TTC549 (cell line): ENCODE measurements at regions not wholly inside any gene's neighbourhood (a gene's known extent, or its start where the extent isn't known, plus 50 kb on each side); places are given as distances from the start of the nearest gene placed in this dataset.

Source experiments
- FAIRE-seq: peaks from 2 replicates; lab custom pipeline; 2012; peaks lifted over from hg19 to GRCh38; lab: Jason Lieb, UNC

GRCh38 chr2:128638341-128639119, 319.9 kb upstream of the HS6ST1 start:
- FAIRE-seq = no peak

GRCh38 chr2:128639120-128639477, 320.4 kb upstream of the HS6ST1 start:
- no peak for FAIRE-seq

GRCh38 chr2:128639693-128640092, 321.0 kb upstream of the HS6ST1 start:
- FAIRE-seq = no peak

- FAIRE-seq = no peak
Measured at GRCh38 chr2:128640166-128640844, 321.6 kb upstream of the HS6ST1 start.

GRCh38 chr2:128640845-128641360, 322.2 kb upstream of the HS6ST1 start:
- no peak for FAIRE-seq

- no peak for FAIRE-seq
Measured at GRCh38 chr2:128641421-128642080, 322.9 kb upstream of the HS6ST1 start.

GRCh38 chr2:128642316-128642715, 323.6 kb upstream of the HS6ST1 start:
- FAIRE-seq = no peak

GRCh38 chr2:128642821-128643220, 324.2 kb upstream of the HS6ST1 start:
- no peak for FAIRE-seq

- FAIRE-seq = no peak
Measured at GRCh38 chr2:128643221-128644065, 324.8 kb upstream of the HS6ST1 start.

GRCh38 chr2:128644156-128644555, 325.5 kb upstream of the HS6ST1 start:
- FAIRE-seq = no peak

GRCh38 chr2:128644718-128645256, 326.1 kb upstream of the HS6ST1 start:
- FAIRE-seq = no peak

GRCh38 chr2:128645631-128646030, 327.0 kb upstream of the HS6ST1 start:
- no peak for FAIRE-seq

- FAIRE-seq = no peak
Measured at GRCh38 chr2:128646091-128646490, 327.4 kb upstream of the HS6ST1 start.

GRCh38 chr2:128646691-128647090, 328.0 kb upstream of the HS6ST1 start:
- FAIRE-seq = no peak

GRCh38 chr2:128651000-128651399, 332.3 kb upstream of the HS6ST1 start:
- FAIRE-seq = no peak

- no peak for FAIRE-seq
Measured at GRCh38 chr2:128654408-128654807, 335.7 kb upstream of the HS6ST1 start.

GRCh38 chr2:128660836-128661235, 342.2 kb upstream of the HS6ST1 start:
- no peak for FAIRE-seq

- no peak for FAIRE-seq
Measured at GRCh38 chr2:128661311-128661710, 342.6 kb upstream of the HS6ST1 start.

- FAIRE-seq = no peak
Measured at GRCh38 chr2:128662051-128662471, 343.4 kb upstream of the HS6ST1 start.

GRCh38 chr2:128663371-128664050, 344.8 kb upstream of the HS6ST1 start:
- no peak for FAIRE-seq

GRCh38 chr2:128664499-128664971, 345.9 kb upstream of the HS6ST1 start:
- FAIRE-seq = no peak
